ENCODE measurements at regions not wholly inside any gene's neighbourhood (a gene's known extent, or its start where the extent isn't known, plus 50 kb on each side); places are given as distances from the start of the nearest gene placed in this dataset.

- Histone ChIP-seq H3K4me3 (ENCODE audit: low read depth in 2 of 2, low read length in 1 of 2) (no peak overlapping the region), H3K4me1 (ENCODE audit: control insufficient read depth in 1 of 2, insufficient read depth in 2 of 2, low read depth in 1 of 2, low read length in 1 of 2) (no peaks in the 10 kb centered on the region), H3K9ac (no peak overlapping the region), H3F3A (replicated peaks; ENCODE audit: insufficient read depth) (no peaks in the 10 kb centered on the region), H3K4me2 (no peak overlapping the region), H3K79me2 (ENCODE audit: insufficient read depth) (no peaks in the 10 kb centered on the region), H3K27ac (ENCODE audit: low read depth in 2 of 2, low read length in 1 of 2) (no peak overlapping the region), H3K9me3 (no peaks in the 10 kb centered on the region), H3K9me2 (no peaks in the 10 kb centered on the region), H4K20me1 (ENCODE audit: insufficient read depth) (no peaks in the 10 kb centered on the region), H3K36me3 (replicated peaks in 1 of 2; ENCODE audit: control insufficient read depth in 1 of 2, insufficient read depth in 2 of 2, low read length in 1 of 2) (no peaks in the 10 kb centered on the region), H2AFZ (ENCODE audit: low read depth) (no peak overlapping the region), H3K27me3 (ENCODE audit: insufficient read depth) (no peaks in the 10 kb centered on the region)
- POLR2A ChIA-PET, result interaction anchor here (0.7 kb wide), 1 partner anchor 156 kb away, joined by 3 read pairs; no protein-coding TSS in a partner anchor
- no peak for DNase-seq
- CTCF ChIA-PET, result no interaction called here
- 43% methylated on average over 9 of the region's 9 CpGs for WGBS (ENCODE audit: low lambda C conversion rate)
- TF ChIP-seq YY1 (IDR thresholded peaks at IDR 0.05; ENCODE audit: low read depth), result no peak
- no peak for TF ChIP-seq EP300 (IDR thresholded peaks at IDR 0.05; ENCODE audit: borderline replicate concordance in 1 of 2, low read depth in 1 of 2, low read length in 1 of 2)
- no peak for TF ChIP-seq RCOR1 (IDR thresholded peaks at IDR 0.05; ENCODE audit: low read length)
- no peak for TF ChIP-seq ELF1 (IDR thresholded peaks at IDR 0.05)
- no peak for TF ChIP-seq CHD2 (IDR thresholded peaks at IDR 0.05; ENCODE audit: low read length, partially characterized antibody)
- TF ChIP-seq CTCF (IDR thresholded peaks at IDR 0.05), result no peak
- TF ChIP-seq RXRA (IDR thresholded peaks at IDR 0.05; ENCODE audit: borderline replicate concordance, low read depth), result no peak
- no peak for TF ChIP-seq MEF2A (IDR thresholded peaks at IDR 0.05; ENCODE audit: borderline replicate concordance, low read depth)
- no peak for TF ChIP-seq NRF1 (IDR thresholded peaks at IDR 0.05; ENCODE audit: low read depth, low read length)
- TF ChIP-seq RAD21 (IDR thresholded peaks at IDR 0.05; ENCODE audit: low read length), result no peak
- no peak for TF ChIP-seq TCF12 (IDR thresholded peaks at IDR 0.05)
- no peak for TF ChIP-seq ZBTB33 (IDR thresholded peaks at IDR 0.05; ENCODE audit: borderline replicate concordance, low read depth)
- no peak for TF ChIP-seq IRF3 (IDR thresholded peaks at IDR 0.05; ENCODE audit: low read depth, low read length)
- no peak for TF ChIP-seq GABPA (IDR thresholded peaks at IDR 0.05; ENCODE audit: low read depth)
- TF ChIP-seq MXI1 (IDR thresholded peaks at IDR 0.05; ENCODE audit: low read depth, low read length), result no peak
- TF ChIP-seq MAX (IDR thresholded peaks at IDR 0.05; ENCODE audit: low read depth), result no peak
These were observed 154.6 kb upstream of the RGMA start for GRCh38 chr15:93243573-93243972.

Measured in SK-N-SH (cell line).